CD4-positive, alpha-beta T cell treated with Interleukin-2 at 100 ng/mL for 4 hours (primary cell): ENCODE measurements at regions not wholly inside any gene's neighbourhood (a gene's known extent, or its start where the extent isn't known, plus 50 kb on each side); places are given as distances from the start of the nearest gene placed in this dataset.
"Not testable (repeated sequence)": the region's sequence is repeated elsewhere in the genome, so short reads cannot be mapped to it uniquely, and the experiment has no call there.

Experiments used
- DNase-seq: peaks from one replicate; pipeline ENCODE4 v3.0.0-alpha.2; 2020; ENCODE audit warnings: low spot score

GRCh38 chr9:86614871-86615849, 260.9 kb upstream of the TUT7 start:
- no peak for DNase-seq

DNA sequence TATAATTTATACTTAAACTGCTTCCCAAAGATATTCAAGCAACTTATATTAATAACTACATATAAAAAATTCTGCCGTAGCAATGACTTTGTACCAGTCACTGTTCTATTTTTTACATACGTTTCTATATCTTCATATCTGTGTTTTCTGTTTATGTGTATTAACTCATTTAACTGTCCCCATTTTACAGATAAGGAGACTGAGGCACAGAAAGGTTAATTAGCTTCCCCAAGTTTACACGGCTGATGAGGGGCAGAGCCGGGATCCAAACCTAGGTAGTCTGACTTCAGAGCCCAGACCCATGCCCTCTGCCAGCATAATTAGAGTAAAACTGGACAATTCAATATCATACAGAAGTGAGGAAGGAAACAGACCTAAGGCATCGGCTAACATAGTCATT, 259.7 kb upstream of the TUT7 start:
- DNase-seq, result no peak

GRCh38 chr9:86611534-86611933, 257.3 kb upstream of the TUT7 start:
- DNase-seq, result not testable (repeated sequence)

DNA sequence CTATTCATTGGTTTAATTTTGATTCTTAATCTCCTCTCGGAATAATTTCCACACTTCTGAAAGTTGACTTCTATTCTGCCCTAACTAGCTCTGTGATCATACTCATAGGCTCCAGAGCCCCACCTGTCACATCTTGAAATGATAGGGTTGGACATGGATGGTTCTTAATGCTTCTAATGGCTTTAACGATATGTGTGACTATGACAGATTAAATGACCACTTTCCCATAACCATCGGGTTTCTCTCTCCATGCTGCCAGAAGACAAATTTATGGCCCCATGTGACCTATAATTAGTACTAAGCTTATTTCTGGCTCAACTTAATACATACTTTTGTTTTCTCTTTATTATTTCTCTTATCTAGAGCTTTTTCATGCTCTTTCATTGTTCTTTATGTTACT, 251.1 kb upstream of the TUT7 start:
- DNase-seq, result no peak

DNA sequence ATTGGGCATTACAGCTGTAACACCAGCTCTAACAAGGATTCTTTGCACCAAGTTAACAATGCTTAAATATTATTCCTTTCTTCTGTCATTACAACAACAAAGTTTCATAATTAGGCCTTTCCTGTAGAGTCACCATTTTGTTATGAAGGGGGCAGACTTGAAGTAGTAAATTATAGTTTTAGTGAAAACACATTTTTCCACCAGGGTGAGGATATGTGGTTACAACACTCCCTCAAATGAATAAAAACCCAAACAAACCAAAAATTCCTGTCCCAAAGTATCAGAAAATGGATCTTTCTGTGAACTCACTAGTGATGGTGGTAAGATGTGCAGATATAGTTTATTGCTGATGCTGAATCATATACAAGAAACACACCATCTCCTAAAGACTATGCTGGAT, 250.5 kb upstream of the TUT7 start:
- no peak for DNase-seq

GRCh38 chr9:86602715-86603114, 248.5 kb upstream of the TUT7 start:
- no peak for DNase-seq

- DNase-seq, result no peak
Observed at GRCh38 chr9:86601697-86602096, 247.5 kb upstream of the TUT7 start.

GRCh38 chr9:86600977-86601376, 246.8 kb upstream of the TUT7 start:
- no peak for DNase-seq

DNA sequence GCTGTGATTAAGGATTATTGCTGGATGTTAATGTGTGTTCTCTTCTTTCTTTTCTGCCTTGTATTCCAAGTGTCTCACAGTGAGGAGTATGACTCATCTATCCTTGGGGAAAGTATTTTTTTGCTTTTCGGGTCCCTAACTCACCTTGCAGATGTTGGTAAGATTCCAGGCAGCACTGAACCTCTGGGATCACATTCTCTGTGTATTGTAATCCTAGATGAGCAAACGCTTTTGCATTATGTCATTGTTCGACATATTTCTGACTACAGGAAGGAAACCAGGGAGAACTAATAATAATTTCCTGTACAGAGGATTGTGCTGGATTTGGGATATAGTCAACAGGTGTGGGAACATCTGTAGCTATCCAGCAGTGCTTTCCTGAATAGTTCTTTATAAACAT, 246.1 kb upstream of the TUT7 start:
- no peak for DNase-seq

GRCh38 chr9:86599561-86599960, 245.4 kb upstream of the TUT7 start:
- DNase-seq, result no peak

- no peak for DNase-seq
Observed at GRCh38 chr9:86598411-86599239, 244.4 kb upstream of the TUT7 start.

GRCh38 chr9:86594724-86595123, 240.5 kb upstream of the TUT7 start:
- DNase-seq, result no peak

- no peak for DNase-seq
Observed at GRCh38 chr9:86591472-86591871, 237.3 kb upstream of the TUT7 start.

GRCh38 chr9:86589730-86590129, 235.5 kb upstream of the TUT7 start:
- DNase-seq, result no peak

DNA sequence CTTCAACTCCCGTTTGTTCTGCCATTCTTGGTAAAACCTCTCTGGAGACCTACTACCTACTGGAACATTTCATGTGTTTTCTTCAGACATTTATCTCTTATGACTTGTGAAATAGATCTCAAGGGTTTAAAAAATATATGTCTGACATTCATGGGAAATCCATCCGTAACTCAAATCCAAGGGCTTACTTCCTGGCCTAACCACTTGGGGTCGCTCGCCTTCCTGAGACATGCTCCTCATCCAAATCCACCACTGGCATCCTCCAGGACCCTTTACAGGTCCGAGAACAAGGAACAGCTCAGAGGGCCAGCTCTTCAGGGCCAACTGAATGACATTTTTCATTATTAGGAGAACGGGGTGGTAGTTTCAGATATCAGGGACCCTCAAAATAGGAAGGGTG, 235.1 kb upstream of the TUT7 start:
- no peak for DNase-seq

DNA sequence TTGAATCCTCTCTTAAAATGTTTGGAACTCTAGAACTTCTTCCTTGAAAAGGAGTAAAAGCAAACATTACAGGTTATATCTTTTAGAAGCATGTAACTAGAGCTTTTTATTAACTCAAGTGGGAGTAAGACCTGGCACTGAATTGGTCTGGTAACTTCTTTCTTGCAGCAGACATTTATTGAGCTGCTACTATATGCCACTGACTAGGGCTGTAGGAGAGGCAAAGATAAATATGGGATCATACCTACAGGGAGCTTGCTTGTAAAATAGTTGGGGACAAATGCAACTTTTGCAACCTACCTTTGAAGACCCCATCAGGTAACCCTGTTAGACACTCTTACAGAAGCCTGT, 231.9 kb upstream of the TUT7 start:
- no peak for DNase-seq

GRCh38 chr9:86585422-86586143, 231.4 kb upstream of the TUT7 start:
- DNase-seq, result no peak

DNA sequence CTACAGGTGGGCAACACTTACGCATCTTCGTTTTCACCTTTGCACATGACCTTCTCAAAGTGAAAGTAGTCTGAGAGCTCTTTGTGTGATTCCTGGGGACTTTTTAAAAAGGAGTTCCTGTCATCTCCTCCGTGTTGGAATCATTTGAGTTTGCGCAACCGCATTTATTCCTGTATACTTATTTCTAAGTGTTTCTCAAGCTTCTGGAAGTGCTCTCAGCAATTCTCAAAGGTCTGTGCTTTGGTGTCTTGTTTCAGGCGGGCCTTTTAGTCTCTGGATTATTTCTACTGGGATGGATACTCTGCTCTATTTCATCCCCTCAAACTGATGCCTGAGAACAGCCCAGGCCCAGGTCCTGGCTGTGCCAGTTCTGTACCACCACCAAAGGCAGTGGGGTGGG, 226.5 kb upstream of the TUT7 start:
- DNase-seq, result no peak

GRCh38 chr9:86578722-86579121, 224.5 kb upstream of the TUT7 start:
- no peak for DNase-seq

DNA sequence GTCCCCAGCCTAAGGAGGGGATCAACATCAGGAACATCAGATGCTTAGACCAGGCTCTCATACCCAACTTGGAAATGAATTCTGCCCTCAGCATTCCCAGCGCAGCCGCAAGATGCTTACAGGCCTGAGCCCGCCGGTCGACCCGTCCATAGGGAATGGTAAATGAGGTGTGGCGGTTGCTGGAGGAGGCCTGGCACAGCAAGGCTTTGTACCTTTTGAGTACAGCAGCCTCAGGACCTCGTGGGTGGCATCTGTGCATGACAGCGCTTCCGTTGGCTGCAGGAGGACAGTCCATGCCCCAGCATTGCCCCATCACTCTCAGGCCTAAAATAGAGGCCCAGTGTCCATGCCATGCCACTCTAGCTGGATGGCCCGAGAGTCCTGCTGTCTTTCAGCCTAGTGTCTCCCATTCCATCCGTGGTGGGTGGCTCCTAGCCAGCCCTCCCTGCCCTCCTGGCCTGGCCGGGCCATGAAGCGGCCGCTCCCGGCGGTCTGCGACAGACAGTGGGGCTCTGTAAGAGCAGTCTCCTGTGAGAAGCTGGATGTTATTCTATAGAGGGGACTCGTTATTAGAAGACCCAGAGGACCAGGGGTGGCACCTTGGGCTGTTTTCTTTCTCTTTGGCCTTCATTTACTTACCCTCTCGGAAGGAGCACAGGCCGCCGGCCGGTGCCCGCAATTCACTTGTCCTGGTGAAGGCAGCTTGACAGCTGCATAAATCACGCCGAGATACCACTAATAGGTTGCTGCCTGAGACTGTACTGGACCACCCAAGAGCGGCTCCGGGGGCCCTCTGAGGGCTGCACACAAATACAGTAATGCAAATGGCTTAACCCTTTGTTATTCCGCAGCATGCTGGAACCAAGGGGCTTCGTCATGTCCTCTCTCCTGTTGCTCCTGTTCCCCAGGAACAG, 223.5 kb upstream of the TUT7 start:
- DNase-seq, result no peak

DNA sequence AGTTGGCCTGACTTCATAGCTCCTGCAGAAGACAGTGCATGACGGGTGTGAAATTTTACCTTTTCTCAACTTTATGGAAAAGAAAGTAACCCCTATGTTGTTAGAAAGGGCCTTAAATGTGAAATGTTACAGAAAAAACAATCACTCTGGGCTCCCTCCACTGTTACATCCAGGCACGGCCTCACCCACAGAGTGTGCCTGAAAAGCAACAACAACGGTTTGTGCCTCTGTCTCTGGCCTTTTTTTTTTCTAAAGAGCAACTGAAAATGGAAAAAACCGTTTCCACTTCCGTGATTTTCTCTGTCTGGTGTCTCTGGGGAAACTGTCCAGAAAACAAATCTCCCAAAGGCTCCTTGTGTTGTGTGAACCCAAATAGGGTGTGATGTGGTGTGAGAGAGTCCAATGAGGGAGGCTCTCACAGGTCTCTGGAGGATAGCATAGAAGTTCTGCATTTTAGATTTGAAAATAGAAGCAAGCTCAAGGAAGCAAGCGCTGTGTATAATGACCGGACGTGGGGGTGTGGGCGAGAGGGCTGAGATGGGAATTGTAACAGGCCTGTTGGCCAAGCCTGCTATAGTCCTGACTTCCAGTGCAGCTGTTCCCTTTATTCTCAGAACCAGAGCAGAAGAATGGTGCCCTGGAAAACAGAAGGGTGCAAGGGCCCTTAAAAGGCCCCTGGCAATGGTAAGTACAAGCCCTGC, 221.8 kb upstream of the TUT7 start:
- DNase-seq, result no peak
